GM12892 (cell line): ENCODE measurements at regions not wholly inside any gene's neighbourhood (a gene's known extent, or its start where the extent isn't known, plus 50 kb on each side); places are given as distances from the start of the nearest gene placed in this dataset.

Experiments used
- POLR2A ChIP-seq: IDR thresholded peaks from 2 replicates; pipeline ENCODE4 v1.6.1; 2011; ENCODE audit warnings: low read depth, low read length, control low read depth
- TAF1 ChIP-seq: IDR thresholded peaks from 2 replicates; pipeline ENCODE4 v1.6.1; 2011; ENCODE audit warnings: low read depth, mild to moderate bottlenecking, control low read depth, low read length, borderline replicate concordance

DNA sequence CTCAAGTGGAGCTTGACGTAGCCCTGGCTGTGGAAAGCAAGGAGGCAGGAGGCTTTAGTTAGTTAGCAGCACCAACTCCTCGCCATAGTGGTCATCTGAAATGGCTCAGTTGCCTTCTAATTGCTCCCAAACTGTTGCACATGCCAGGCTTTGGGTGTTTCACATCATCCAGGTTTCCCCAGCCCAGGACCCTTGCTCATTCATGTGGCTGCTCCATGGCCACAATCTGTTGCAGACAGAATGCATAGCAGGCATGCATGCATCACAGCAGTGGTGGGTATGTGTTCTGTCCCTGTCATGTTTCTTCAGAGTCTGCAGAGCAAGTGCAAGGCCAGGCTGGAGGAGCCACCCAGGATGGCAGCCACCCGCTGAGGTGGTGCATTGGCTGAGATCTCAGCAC lies 407.6 kb downstream of the TSHZ3 start:
- no peak for TF ChIP-seq POLR2A
- TF ChIP-seq TAF1, result no peak
